H9 (cell line): ENCODE measurements at regions not wholly inside any gene's neighbourhood (a gene's known extent, or its start where the extent isn't known, plus 50 kb on each side); places are given as distances from the start of the nearest gene placed in this dataset.

Experiments used
- DNase-seq: peaks from one replicate; pipeline ENCODE4 v3.0.0-alpha.2; 2017
- H2AFZ ChIP-seq: one replicate; pipeline ENCODE4 v1.6.1; 2013; ENCODE audit warnings: mild to moderate bottlenecking, low read length, control low read depth, moderate library complexity
- H2AK5ac ChIP-seq: 2 replicates; pipeline ENCODE4 v1.6.1; 2013; ENCODE audit warnings: low read length, control low read depth, mixed read lengths; ENCODE audit not compliant: insufficient read length
- H2BK120ac ChIP-seq: one replicate; pipeline ENCODE4 v1.6.1; 2013; ENCODE audit warnings: low read depth, mild to moderate bottlenecking, low read length, control low read depth, inconsistent platforms; ENCODE audit not compliant: poor library complexity, severe bottlenecking
- H2BK12ac ChIP-seq: 2 replicates; pipeline ENCODE4 v1.6.1; 2013; ENCODE audit warnings: low read length, control low read depth, mixed read lengths, low read depth; ENCODE audit not compliant: insufficient read length
- H2BK15ac ChIP-seq: 2 replicates; pipeline ENCODE4 v1.6.1; 2013; ENCODE audit warnings: low read depth, low read length, control low read depth
- H2BK20ac ChIP-seq: one replicate; pipeline ENCODE4 v1.6.1; 2013; ENCODE audit warnings: low read depth, mild to moderate bottlenecking, low read length, control low read depth, inconsistent platforms; ENCODE audit not compliant: poor library complexity, severe bottlenecking
- H2BK5ac ChIP-seq: 2 replicates; pipeline ENCODE4 v1.6.1; 2013; ENCODE audit warnings: low read length, control low read depth, mixed read lengths; ENCODE audit not compliant: insufficient read length
- H3K14ac ChIP-seq: 2 replicates; pipeline ENCODE4 v1.6.1; 2013; ENCODE audit warnings: low read length, control low read depth; ENCODE audit not compliant: insufficient read depth
- H3K18ac ChIP-seq: 2 replicates; pipeline ENCODE4 v1.6.1; 2013; ENCODE audit warnings: low read depth, mild to moderate bottlenecking, mixed read lengths, low read length, control low read depth; ENCODE audit not compliant: insufficient read length
- H3K23ac ChIP-seq: 2 replicates; pipeline ENCODE4 v1.6.1; 2013; ENCODE audit warnings: low read length, control low read depth, mixed read lengths, low read depth; ENCODE audit not compliant: insufficient read length
- H3K23me2 ChIP-seq: 2 replicates; pipeline ENCODE4 v1.6.1; 2013; ENCODE audit warnings: low read depth, mild to moderate bottlenecking, mixed read lengths, low read length, control low read depth; ENCODE audit not compliant: insufficient read length, poor library complexity, severe bottlenecking
- H3K27ac ChIP-seq: 2 replicates; pipeline ENCODE4 v1.5.1; 2013; ENCODE audit warnings: low read length, control low read depth, mixed read lengths, low read depth; ENCODE audit not compliant: insufficient read length
- H3K27me3 ChIP-seq: 2 replicates; pipeline ENCODE4 v1.6.1; 2013; ENCODE audit warnings: low read length, control low read depth, inconsistent platforms; ENCODE audit not compliant: insufficient read depth
- H3K4ac ChIP-seq: 2 replicates; pipeline ENCODE4 v1.6.1; 2013; ENCODE audit warnings: low read depth, mild to moderate bottlenecking, control low read depth, inconsistent platforms, low read length, moderate library complexity
- H3K4me1 ChIP-seq: 2 replicates; pipeline ENCODE4 v1.6.1; 2013; ENCODE audit warnings: low read length, control low read depth, inconsistent platforms; ENCODE audit not compliant: insufficient read depth
- H3K4me2 ChIP-seq: 2 replicates; pipeline ENCODE4 v1.6.1; 2013; ENCODE audit warnings: low read length, control low read depth, mixed read lengths; ENCODE audit not compliant: insufficient read length, insufficient read depth
- H3K56ac ChIP-seq: 2 replicates; pipeline ENCODE4 v1.6.1; 2013; ENCODE audit warnings: low read depth, mild to moderate bottlenecking, mixed read lengths, low read length, control low read depth; ENCODE audit not compliant: insufficient read length
- H3K79me1 ChIP-seq: 2 replicates; pipeline ENCODE4 v1.6.1; 2013; ENCODE audit warnings: low read depth, mild to moderate bottlenecking, moderate library complexity, low read length, control low read depth, inconsistent platforms; ENCODE audit not compliant: insufficient read depth, poor library complexity, severe bottlenecking
- H3K79me2 ChIP-seq: 2 replicates; pipeline ENCODE4 v1.6.1; 2013; ENCODE audit warnings: low read length, control low read depth, inconsistent platforms; ENCODE audit not compliant: insufficient read depth
- H3K9ac ChIP-seq: 2 replicates; pipeline ENCODE4 v1.6.1; 2013; ENCODE audit warnings: low read length, control low read depth, mixed read lengths; ENCODE audit not compliant: insufficient read length; ENCODE audit errors: extremely low read depth
- H3K9me3 ChIP-seq: one replicate; pipeline ENCODE4 v1.6.1; 2013; ENCODE audit warnings: low read depth, low read length, inconsistent platforms; ENCODE audit not compliant: control insufficient read depth
- H3T11ph ChIP-seq: one replicate; pipeline ENCODE4 v1.6.1; 2013; ENCODE audit warnings: mild to moderate bottlenecking, low read length, control low read depth, inconsistent platforms
- H4K20me1 ChIP-seq: one replicate; pipeline ENCODE4 v1.6.1; 2013; ENCODE audit not compliant: control insufficient read depth, insufficient read length, insufficient read depth
- H4K5ac ChIP-seq: 2 replicates; pipeline ENCODE4 v1.6.1; 2013; ENCODE audit warnings: low read depth, mild to moderate bottlenecking, mixed read lengths, low read length, control low read depth; ENCODE audit not compliant: insufficient read length
- H4K8ac ChIP-seq: replicated peaks from 2 replicates; pipeline ENCODE4 v1.6.1; 2013; ENCODE audit warnings: low read length, control low read depth, mixed read lengths, low read depth; ENCODE audit not compliant: insufficient read length
- H4K91ac ChIP-seq: 2 replicates; pipeline ENCODE4 v1.6.1; 2013; ENCODE audit warnings: low read depth, mild to moderate bottlenecking, moderate library complexity, mixed read lengths, low read length, control low read depth; ENCODE audit not compliant: insufficient read length
- H3K27ac Mint-ChIP-seq, 3 experiments: 2 replicates in 2 of 3; 3 replicates in 1 of 3; pipeline ENCODE4 v1.8.0; 2020 to 2021; ENCODE audit warnings: mixed read lengths in 3 of 3, mild to moderate bottlenecking in 1 of 3, moderate library complexity in 1 of 3
- H3K27me3 Mint-ChIP-seq: 2 replicates; pipeline ENCODE4 v1.8.0; 2021; ENCODE audit warnings: low read depth, mild to moderate bottlenecking, moderate library complexity, mixed read lengths
- H3K36me3 Mint-ChIP-seq, 3 experiments: 2 replicates in 2 of 3; 3 replicates in 1 of 3; pipeline ENCODE4 v1.8.0; 2020 to 2021; ENCODE audit warnings: low read depth in 3 of 3, mixed read lengths in 3 of 3; ENCODE audit not compliant: insufficient read depth in 1 of 3
- H3K4me1 Mint-ChIP-seq, 2 experiments: 2 replicates each; pipeline ENCODE4 v1.8.0; 2020; ENCODE audit warnings: mixed read lengths in 2 of 2
- H3K4me3 Mint-ChIP-seq, 2 experiments: 2 replicates in 1 of 2; 3 replicates in 1 of 2; pipeline ENCODE4 v1.8.0; 2020 to 2021; ENCODE audit warnings: mild to moderate bottlenecking in 2 of 2, mixed read lengths in 2 of 2, moderate library complexity in 1 of 2
- H3K9me3 Mint-ChIP-seq, 2 experiments: 2 replicates in 1 of 2; 3 replicates in 1 of 2; pipeline ENCODE4 v1.8.0; 2020; ENCODE audit warnings: mild to moderate bottlenecking in 2 of 2, mixed read lengths in 2 of 2, moderate library complexity in 1 of 2
- TF ChIP-seq, protein P1 (sequence below): fragments of 200-600 bp; sonication (generic); conservative IDR thresholded peaks from 3 replicates; pipeline ENCODE4 v1.8.0; 2021; ENCODE audit warnings: antibody characterized with exemption, mild to moderate bottlenecking

DNA sequence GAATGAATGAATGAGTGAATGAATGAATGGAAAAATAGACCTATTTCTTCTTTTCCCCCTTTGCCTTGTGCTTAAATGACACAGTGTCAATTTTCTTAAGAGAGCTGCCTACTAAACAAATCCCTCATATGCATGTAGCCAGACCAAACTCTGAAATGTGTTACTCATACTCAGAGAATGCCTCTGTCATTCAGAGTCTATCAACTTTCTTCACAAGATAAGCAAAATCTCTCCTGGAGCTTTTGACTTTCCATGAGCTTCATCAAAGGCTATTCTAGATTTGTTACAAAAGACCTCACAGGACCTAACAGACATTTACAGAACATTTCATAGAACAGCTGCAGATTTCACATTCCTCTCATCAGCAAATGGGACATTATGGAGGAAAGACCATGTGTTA is 275.7 kb upstream of the MSX2 start:
- Mint-ChIP-seq H3K9me3 (peaks cover 9% of the 10 kb centered on the region in 2 experiments; a peak in 4 of 5 replicates), H3K27ac (no peak overlapping the region), H3K4me3 (no peak overlapping the region), H3K4me1 (peaks cover 0 to 4% of the 10 kb centered on the region in 2 experiments; a peak in 1 of 4 replicates), H3K27me3 (peaks cover 5% of the 10 kb centered on the region), H3K36me3 (peaks cover 0 to 7% (median 0%) of the 10 kb centered on the region in 3 experiments; a peak in 4 of 7 replicates)
- H3K14ac ChIP-seq, result no peak overlapping the region
- no peak overlapping the region for H3K9ac ChIP-seq
- H3T11ph ChIP-seq, result no peak overlapping the region
- no peaks in the 10 kb centered on the region for H3K9me3 ChIP-seq
- no peaks in the 10 kb centered on the region for H3K27me3 ChIP-seq
- TF ChIP-seq, protein P1, sequence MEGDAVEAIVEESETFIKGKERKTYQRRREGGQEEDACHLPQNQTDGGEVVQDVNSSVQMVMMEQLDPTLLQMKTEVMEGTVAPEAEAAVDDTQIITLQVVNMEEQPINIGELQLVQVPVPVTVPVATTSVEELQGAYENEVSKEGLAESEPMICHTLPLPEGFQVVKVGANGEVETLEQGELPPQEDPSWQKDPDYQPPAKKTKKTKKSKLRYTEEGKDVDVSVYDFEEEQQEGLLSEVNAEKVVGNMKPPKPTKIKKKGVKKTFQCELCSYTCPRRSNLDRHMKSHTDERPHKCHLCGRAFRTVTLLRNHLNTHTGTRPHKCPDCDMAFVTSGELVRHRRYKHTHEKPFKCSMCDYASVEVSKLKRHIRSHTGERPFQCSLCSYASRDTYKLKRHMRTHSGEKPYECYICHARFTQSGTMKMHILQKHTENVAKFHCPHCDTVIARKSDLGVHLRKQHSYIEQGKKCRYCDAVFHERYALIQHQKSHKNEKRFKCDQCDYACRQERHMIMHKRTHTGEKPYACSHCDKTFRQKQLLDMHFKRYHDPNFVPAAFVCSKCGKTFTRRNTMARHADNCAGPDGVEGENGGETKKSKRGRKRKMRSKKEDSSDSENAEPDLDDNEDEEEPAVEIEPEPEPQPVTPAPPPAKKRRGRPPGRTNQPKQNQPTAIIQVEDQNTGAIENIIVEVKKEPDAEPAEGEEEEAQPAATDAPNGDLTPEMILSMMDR, result no peak
- H2BK5ac ChIP-seq, result no peak overlapping the region
- H2BK15ac ChIP-seq, result no peak overlapping the region
- H3K18ac ChIP-seq, result no peak overlapping the region
- no peak overlapping the region for H3K27ac ChIP-seq
- H2AK5ac ChIP-seq, result no peak overlapping the region
- H4K5ac ChIP-seq, result no peak overlapping the region
- no peaks in the 10 kb centered on the region for H4K20me1 ChIP-seq
- no peak overlapping the region for H4K91ac ChIP-seq
- H3K79me1 ChIP-seq, result no peaks in the 10 kb centered on the region
- no peaks in the 10 kb centered on the region for H3K79me2 ChIP-seq
- no peak overlapping the region for H4K8ac ChIP-seq
- no peak overlapping the region for H2BK120ac ChIP-seq
- no peak overlapping the region for H3K4ac ChIP-seq
- H2AFZ ChIP-seq, result no peak overlapping the region
- no peak overlapping the region for H3K23ac ChIP-seq
- no peak overlapping the region for H3K4me2 ChIP-seq
- no peak overlapping the region for H3K56ac ChIP-seq
- no peak for DNase-seq
- no peaks in the 10 kb centered on the region for H3K4me1 ChIP-seq
- H2BK12ac ChIP-seq, result no peak overlapping the region
- H2BK20ac ChIP-seq, result no peak overlapping the region
- H3K23me2 ChIP-seq, result no peaks in the 10 kb centered on the region
